ENCODE measurements at regions not wholly inside any gene's neighbourhood (a gene's known extent, or its start where the extent isn't known, plus 50 kb on each side); places are given as distances from the start of the nearest gene placed in this dataset.

- H3K27ac Mint-ChIP-seq = no peak overlapping the region
- H3K36me3 Mint-ChIP-seq (ENCODE audit: low read depth) = no peaks in the 10 kb centered on the region
- TF ChIP-seq CTCF (IDR thresholded peaks at IDR 0.05) = no peak
- DNase-seq = no peak
- H3K9me3 Mint-ChIP-seq = no peaks in the 10 kb centered on the region
- H3K4me1 Mint-ChIP-seq = peaks cover 16% of the 10 kb centered on the region
- H3K27me3 Mint-ChIP-seq (ENCODE audit: low read depth, poor library complexity) = peaks cover 30% of the 10 kb centered on the region
- H3K4me3 Mint-ChIP-seq = no peak overlapping the region
These were observed 52.8 kb downstream of the FAM43A start for GRCh38 chr3:194738254-194739093.

GRCh38 chr3:194739498-194740284 lies 54.0 kb downstream of the FAM43A start:
- TF ChIP-seq CTCF (IDR thresholded peaks at IDR 0.05) = no peak
- Mint-ChIP-seq H3K4me1 (peaks cover 16% of the 10 kb centered on the region), H3K36me3 (ENCODE audit: low read depth) (no peaks in the 10 kb centered on the region), H3K9me3 (no peaks in the 10 kb centered on the region), H3K27ac (no peak overlapping the region), H3K4me3 (no peak overlapping the region), H3K27me3 (ENCODE audit: low read depth, poor library complexity) (peaks cover 24% of the 10 kb centered on the region)
- DNase-seq = no peak

- Mint-ChIP-seq H3K9me3 (no peaks in the 10 kb centered on the region), H3K36me3 (ENCODE audit: low read depth) (no peaks in the 10 kb centered on the region), H3K4me1 (peaks cover 27% of the 10 kb centered on the region), H3K4me3 (no peak overlapping the region), H3K27ac (no peak overlapping the region), H3K27me3 (ENCODE audit: low read depth, poor library complexity) (peaks cover 23% of the 10 kb centered on the region)
- DNase-seq = no peak
- TF ChIP-seq CTCF (IDR thresholded peaks at IDR 0.05) = no peak
These were observed 55.3 kb downstream of the FAM43A start for GRCh38 chr3:194740859-194741491.

- H3K4me3 Mint-ChIP-seq = no peak overlapping the region
- no peak overlapping the region for H3K27ac Mint-ChIP-seq
- peaks cover 23% of the 10 kb centered on the region for H3K27me3 Mint-ChIP-seq (ENCODE audit: low read depth, poor library complexity)
- H3K36me3 Mint-ChIP-seq (ENCODE audit: low read depth) = no peaks in the 10 kb centered on the region
- no peak for DNase-seq
- TF ChIP-seq CTCF (IDR thresholded peaks at IDR 0.05) = no peak
- H3K9me3 Mint-ChIP-seq = no peaks in the 10 kb centered on the region
- H3K4me1 Mint-ChIP-seq = peaks cover 35% of the 10 kb centered on the region
These were observed 56.2 kb downstream of the FAM43A start for GRCh38 chr3:194741916-194742315.

GRCh38 chr3:194744826-194745225 lies 59.1 kb downstream of the FAM43A start:
- Mint-ChIP-seq H3K4me3 (no peak overlapping the region), H3K4me1 (peaks cover 55% of the 10 kb centered on the region), H3K27ac (no peak overlapping the region), H3K9me3 (no peaks in the 10 kb centered on the region), H3K27me3 (ENCODE audit: low read depth, poor library complexity) (peaks cover 17% of the 10 kb centered on the region), H3K36me3 (ENCODE audit: low read depth) (no peaks in the 10 kb centered on the region)
- no peak for TF ChIP-seq CTCF (IDR thresholded peaks at IDR 0.05)
- no peak for DNase-seq

All from nephron progenitor cell (in vitro differentiated cells).